ENCODE measurements at regions not wholly inside any gene's neighbourhood (a gene's known extent, or its start where the extent isn't known, plus 50 kb on each side); places are given as distances from the start of the nearest gene placed in this dataset.
"Not testable (repeated sequence)": the region's sequence is repeated elsewhere in the genome, so short reads cannot be mapped to it uniquely, and the experiment has no call there.

DNA sequence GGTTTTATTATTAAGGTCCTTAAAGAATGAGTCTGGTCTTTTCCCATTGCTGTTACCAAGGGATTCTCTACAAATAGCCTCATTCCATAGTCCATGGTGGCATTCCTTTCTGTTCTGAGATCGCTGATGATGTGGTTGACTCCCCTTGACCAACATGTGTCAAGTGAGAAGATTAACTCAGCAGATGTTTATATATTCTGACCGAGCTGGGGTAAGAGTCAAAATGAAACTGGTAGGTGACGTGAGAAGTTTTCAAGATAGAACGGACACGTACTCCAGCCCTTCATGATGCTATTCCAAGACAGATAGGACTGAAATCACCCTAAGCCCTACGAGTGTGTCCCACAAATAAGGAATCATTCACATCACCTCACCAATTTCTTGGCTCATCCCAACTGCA, 155.5 kb upstream of the WWC1 start:
- Histone ChIP-seq H3K36me3 (ENCODE audit: control insufficient read depth, insufficient read depth, low read length) (no peaks in the 10 kb centered on the region), H3K4me3 (ENCODE audit: low read depth, low read length) (no peak overlapping the region), H3K27me3 (ENCODE audit: control insufficient read depth, insufficient read depth, low read length) (no peaks in the 10 kb centered on the region)
- no peak for DNase-seq (ENCODE audit: low read depth)
- TF ChIP-seq, protein P1, sequence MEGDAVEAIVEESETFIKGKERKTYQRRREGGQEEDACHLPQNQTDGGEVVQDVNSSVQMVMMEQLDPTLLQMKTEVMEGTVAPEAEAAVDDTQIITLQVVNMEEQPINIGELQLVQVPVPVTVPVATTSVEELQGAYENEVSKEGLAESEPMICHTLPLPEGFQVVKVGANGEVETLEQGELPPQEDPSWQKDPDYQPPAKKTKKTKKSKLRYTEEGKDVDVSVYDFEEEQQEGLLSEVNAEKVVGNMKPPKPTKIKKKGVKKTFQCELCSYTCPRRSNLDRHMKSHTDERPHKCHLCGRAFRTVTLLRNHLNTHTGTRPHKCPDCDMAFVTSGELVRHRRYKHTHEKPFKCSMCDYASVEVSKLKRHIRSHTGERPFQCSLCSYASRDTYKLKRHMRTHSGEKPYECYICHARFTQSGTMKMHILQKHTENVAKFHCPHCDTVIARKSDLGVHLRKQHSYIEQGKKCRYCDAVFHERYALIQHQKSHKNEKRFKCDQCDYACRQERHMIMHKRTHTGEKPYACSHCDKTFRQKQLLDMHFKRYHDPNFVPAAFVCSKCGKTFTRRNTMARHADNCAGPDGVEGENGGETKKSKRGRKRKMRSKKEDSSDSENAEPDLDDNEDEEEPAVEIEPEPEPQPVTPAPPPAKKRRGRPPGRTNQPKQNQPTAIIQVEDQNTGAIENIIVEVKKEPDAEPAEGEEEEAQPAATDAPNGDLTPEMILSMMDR (IDR thresholded peaks at IDR 0.05; ENCODE audit: insufficient read depth, low read length, poor library complexity, severe bottlenecking) = no peak

GRCh38 chr5:168136340-168136739, 155.1 kb upstream of the WWC1 start:
- Histone ChIP-seq H3K36me3 (ENCODE audit: control insufficient read depth, insufficient read depth, low read length) (no peaks in the 10 kb centered on the region), H3K27me3 (ENCODE audit: control insufficient read depth, insufficient read depth, low read length) (no peaks in the 10 kb centered on the region), H3K4me3 (ENCODE audit: low read depth, low read length) (no peak overlapping the region)
- TF ChIP-seq, protein P1 (IDR thresholded peaks at IDR 0.05; ENCODE audit: insufficient read depth, low read length, poor library complexity, severe bottlenecking) = no peak
- no peak for DNase-seq (ENCODE audit: low read depth)

GRCh38 chr5:168137265-168137664, 154.2 kb upstream of the WWC1 start:
- no peak for DNase-seq (ENCODE audit: low read depth)
- Histone ChIP-seq H3K36me3 (ENCODE audit: control insufficient read depth, insufficient read depth, low read length) (no peaks in the 10 kb centered on the region), H3K27me3 (ENCODE audit: control insufficient read depth, insufficient read depth, low read length) (no peaks in the 10 kb centered on the region), H3K4me3 (ENCODE audit: low read depth, low read length) (no peak overlapping the region)
- TF ChIP-seq, protein P1 (IDR thresholded peaks at IDR 0.05; ENCODE audit: insufficient read depth, low read length, poor library complexity, severe bottlenecking) = no peak

DNA sequence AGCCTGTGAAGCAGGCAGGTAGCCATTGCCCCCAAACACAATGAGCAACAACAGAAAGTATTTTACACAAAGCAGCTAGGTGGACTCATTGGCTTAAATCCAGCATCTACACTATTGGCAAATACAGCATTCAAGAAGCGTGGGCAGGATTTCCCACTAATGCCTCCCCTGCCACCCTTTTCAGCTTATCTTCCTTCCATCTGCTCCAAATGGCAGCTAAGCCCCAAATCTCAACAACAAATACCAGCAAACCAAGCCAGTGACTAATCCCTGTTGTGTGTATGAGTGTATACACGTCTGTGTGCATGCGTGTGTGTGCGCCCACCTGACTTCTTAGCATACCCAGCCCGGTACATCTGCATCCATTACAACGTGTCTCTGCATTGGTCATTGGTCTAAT, 151.2 kb upstream of the WWC1 start:
- no peak for DNase-seq (ENCODE audit: low read depth)
- H3K36me3 ChIP-seq (ENCODE audit: control insufficient read depth, insufficient read depth, low read length) = no peaks in the 10 kb centered on the region
- no peak overlapping the region for H3K4me3 ChIP-seq (ENCODE audit: low read depth, low read length)
- no peaks in the 10 kb centered on the region for H3K27me3 ChIP-seq (ENCODE audit: control insufficient read depth, insufficient read depth, low read length)
- TF ChIP-seq, protein P1 (IDR thresholded peaks at IDR 0.05; ENCODE audit: insufficient read depth, low read length, poor library complexity, severe bottlenecking) = no peak

DNA sequence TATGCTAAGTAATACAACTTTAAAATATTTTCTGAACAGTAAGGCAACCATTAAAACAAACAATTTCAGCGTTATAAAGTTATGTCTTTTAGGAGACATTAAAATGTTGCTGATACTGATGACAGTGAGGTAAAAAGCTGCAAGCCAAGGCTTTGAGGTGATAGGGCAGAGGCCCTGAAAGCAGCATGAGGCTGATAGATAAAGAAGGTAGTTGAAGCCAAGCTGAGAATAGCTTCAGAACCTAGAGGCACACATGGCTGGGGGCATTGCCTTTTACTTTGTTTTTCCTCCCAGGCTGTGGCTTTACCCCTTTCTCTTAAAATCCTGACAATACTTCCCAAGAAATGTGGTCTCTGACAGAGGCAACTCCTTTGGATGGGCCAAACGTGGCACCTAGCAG, 149.0 kb upstream of the WWC1 start:
- Histone ChIP-seq H3K4me3 (ENCODE audit: low read depth, low read length) (no peak overlapping the region), H3K27me3 (ENCODE audit: control insufficient read depth, insufficient read depth, low read length) (no peaks in the 10 kb centered on the region), H3K36me3 (ENCODE audit: control insufficient read depth, insufficient read depth, low read length) (no peaks in the 10 kb centered on the region)
- TF ChIP-seq, protein P1 (IDR thresholded peaks at IDR 0.05; ENCODE audit: insufficient read depth, low read length, poor library complexity, severe bottlenecking) = no peak
- DNase-seq (ENCODE audit: low read depth) = no peak

- DNase-seq (ENCODE audit: low read depth); H3K27me3 ChIP-seq (ENCODE audit: control insufficient read depth, insufficient read depth, low read length); H3K36me3 ChIP-seq (ENCODE audit: control insufficient read depth, insufficient read depth, low read length); H3K4me3 ChIP-seq (ENCODE audit: low read depth, low read length): not testable (repeated sequence)
Measured at GRCh38 chr5:168143521-168143920, 147.9 kb upstream of the WWC1 start.

Data from kidney epithelial cell (primary cell).